ENCODE measurements at regions not wholly inside any gene's neighbourhood (a gene's known extent, or its start where the extent isn't known, plus 50 kb on each side); places are given as distances from the start of the nearest gene placed in this dataset.

DNA sequence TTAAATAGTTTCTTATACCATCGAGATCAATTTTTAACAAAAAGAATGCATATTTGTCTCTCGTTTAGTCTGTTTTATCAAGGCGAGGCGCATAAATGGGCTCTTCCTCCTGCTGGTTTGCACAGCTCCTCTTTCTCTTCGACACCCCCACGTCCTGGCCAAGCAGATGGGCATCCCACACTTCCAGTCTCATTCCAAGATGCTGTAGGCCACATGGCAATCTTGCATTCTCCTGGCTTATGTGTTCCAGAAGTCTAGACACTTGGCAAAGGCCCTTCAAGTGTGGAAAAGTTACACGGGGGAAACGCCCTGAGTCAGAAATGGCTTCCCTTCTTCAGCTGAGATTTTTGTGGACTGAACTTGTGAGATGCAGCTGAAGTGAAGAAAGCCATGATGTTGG is 447.1 kb downstream of the QKI start:
- TF ChIP-seq EP300 (IDR thresholded peaks at IDR 0.05; ENCODE audit: borderline replicate concordance) (no peak), ZBTB7A (IDR thresholded peaks at IDR 0.05; ENCODE audit: low read depth) (no peak), CEBPB (IDR thresholded peaks at IDR 0.05) (no peak), FOXM1 (IDR thresholded peaks at IDR 0.05; ENCODE audit: borderline replicate concordance, low read depth) (no peak), RAD21 (IDR thresholded peaks at IDR 0.05; ENCODE audit: low read depth) (no peak), EGR1 (IDR thresholded peaks at IDR 0.05) (no peak), NFIC (IDR thresholded peaks at IDR 0.05) (no peak), CREB1 (IDR thresholded peaks at IDR 0.05; ENCODE audit: low read depth) (no peak), MAX (IDR thresholded peaks at IDR 0.05) (no peak), TCF12 (IDR thresholded peaks at IDR 0.05; ENCODE audit: low read depth) (no peak), YY1 (IDR thresholded peaks at IDR 0.05; ENCODE audit: low read depth) (no peak), TAF1 (IDR thresholded peaks at IDR 0.05; ENCODE audit: low read depth) (no peak), TEAD4 (IDR thresholded peaks at IDR 0.05) (no peak)
- TF ChIP-seq, protein P1, sequence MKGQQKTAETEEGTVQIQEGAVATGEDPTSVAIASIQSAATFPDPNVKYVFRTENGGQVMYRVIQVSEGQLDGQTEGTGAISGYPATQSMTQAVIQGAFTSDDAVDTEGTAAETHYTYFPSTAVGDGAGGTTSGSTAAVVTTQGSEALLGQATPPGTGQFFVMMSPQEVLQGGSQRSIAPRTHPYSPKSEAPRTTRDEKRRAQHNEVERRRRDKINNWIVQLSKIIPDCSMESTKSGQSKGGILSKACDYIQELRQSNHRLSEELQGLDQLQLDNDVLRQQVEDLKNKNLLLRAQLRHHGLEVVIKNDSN (IDR thresholded peaks at IDR 0.05), result no peak
- TF ChIP-seq, protein P2, sequence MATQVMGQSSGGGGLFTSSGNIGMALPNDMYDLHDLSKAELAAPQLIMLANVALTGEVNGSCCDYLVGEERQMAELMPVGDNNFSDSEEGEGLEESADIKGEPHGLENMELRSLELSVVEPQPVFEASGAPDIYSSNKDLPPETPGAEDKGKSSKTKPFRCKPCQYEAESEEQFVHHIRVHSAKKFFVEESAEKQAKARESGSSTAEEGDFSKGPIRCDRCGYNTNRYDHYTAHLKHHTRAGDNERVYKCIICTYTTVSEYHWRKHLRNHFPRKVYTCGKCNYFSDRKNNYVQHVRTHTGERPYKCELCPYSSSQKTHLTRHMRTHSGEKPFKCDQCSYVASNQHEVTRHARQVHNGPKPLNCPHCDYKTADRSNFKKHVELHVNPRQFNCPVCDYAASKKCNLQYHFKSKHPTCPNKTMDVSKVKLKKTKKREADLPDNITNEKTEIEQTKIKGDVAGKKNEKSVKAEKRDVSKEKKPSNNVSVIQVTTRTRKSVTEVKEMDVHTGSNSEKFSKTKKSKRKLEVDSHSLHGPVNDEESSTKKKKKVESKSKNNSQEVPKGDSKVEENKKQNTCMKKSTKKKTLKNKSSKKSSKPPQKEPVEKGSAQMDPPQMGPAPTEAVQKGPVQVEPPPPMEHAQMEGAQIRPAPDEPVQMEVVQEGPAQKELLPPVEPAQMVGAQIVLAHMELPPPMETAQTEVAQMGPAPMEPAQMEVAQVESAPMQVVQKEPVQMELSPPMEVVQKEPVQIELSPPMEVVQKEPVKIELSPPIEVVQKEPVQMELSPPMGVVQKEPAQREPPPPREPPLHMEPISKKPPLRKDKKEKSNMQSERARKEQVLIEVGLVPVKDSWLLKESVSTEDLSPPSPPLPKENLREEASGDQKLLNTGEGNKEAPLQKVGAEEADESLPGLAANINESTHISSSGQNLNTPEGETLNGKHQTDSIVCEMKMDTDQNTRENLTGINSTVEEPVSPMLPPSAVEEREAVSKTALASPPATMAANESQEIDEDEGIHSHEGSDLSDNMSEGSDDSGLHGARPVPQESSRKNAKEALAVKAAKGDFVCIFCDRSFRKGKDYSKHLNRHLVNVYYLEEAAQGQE (IDR thresholded peaks at IDR 0.05; ENCODE audit: low read depth), result no peak

GRCh38 chr6:163860287-163861081 is 446.0 kb downstream of the QKI start:
- TF ChIP-seq MAX (IDR thresholded peaks at IDR 0.05) (no peak), FOXM1 (IDR thresholded peaks at IDR 0.05; ENCODE audit: borderline replicate concordance, low read depth) (no peak), EP300 (IDR thresholded peaks at IDR 0.05; ENCODE audit: borderline replicate concordance) (no peak), CEBPB (IDR thresholded peaks at IDR 0.05) (no peak)
- TF ChIP-seq, protein P1 (IDR thresholded peaks at IDR 0.05), result no peak

DNA sequence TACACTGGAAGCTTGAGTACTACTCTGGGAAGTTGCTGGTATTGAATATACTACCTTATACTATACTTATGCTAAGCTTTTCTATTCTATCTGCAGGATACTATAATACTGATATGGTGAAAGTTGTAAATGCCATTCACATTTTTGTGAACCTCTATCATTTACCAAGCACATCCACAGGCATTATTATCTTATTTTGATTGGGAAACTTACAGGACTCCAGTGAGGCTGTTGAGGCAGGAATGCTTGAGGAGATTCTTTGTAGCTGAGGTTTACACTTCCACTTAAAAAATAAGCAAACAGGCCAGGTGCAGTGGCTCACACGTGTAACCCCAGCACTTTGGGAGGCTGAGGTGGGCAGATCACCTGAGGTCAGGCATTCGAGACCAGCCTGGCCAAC is 442.9 kb downstream of the QKI start:
- no peak for TF ChIP-seq ZBTB7A (IDR thresholded peaks at IDR 0.05; ENCODE audit: low read depth)
- TF ChIP-seq MAX (IDR thresholded peaks at IDR 0.05), result no peak
- TF ChIP-seq, protein P1 (IDR thresholded peaks at IDR 0.05), result no peak
- no peak for TF ChIP-seq RAD21 (IDR thresholded peaks at IDR 0.05; ENCODE audit: low read depth)
- TF ChIP-seq, protein P2 (IDR thresholded peaks at IDR 0.05; ENCODE audit: low read depth), result no peak
- no peak for TF ChIP-seq CREB1 (IDR thresholded peaks at IDR 0.05; ENCODE audit: low read depth)
- TF ChIP-seq TCF12 (IDR thresholded peaks at IDR 0.05; ENCODE audit: low read depth), result no peak
- no peak for TF ChIP-seq NFIC (IDR thresholded peaks at IDR 0.05)
- TF ChIP-seq EP300 (IDR thresholded peaks at IDR 0.05; ENCODE audit: borderline replicate concordance), result no peak
- no peak for TF ChIP-seq TEAD4 (IDR thresholded peaks at IDR 0.05)
- no peak for TF ChIP-seq TAF1 (IDR thresholded peaks at IDR 0.05; ENCODE audit: low read depth)
- no peak for TF ChIP-seq CEBPB (IDR thresholded peaks at IDR 0.05)
- TF ChIP-seq YY1 (IDR thresholded peaks at IDR 0.05; ENCODE audit: low read depth), result no peak
- TF ChIP-seq FOXM1 (IDR thresholded peaks at IDR 0.05; ENCODE audit: borderline replicate concordance, low read depth), result no peak
- TF ChIP-seq EGR1 (IDR thresholded peaks at IDR 0.05), result no peak

GRCh38 chr6:163850874-163851273 is 436.4 kb downstream of the QKI start:
- no peak for TF ChIP-seq TAF1 (IDR thresholded peaks at IDR 0.05; ENCODE audit: low read depth)
- TF ChIP-seq FOXM1 (IDR thresholded peaks at IDR 0.05; ENCODE audit: borderline replicate concordance, low read depth), result no peak
- TF ChIP-seq RAD21 (IDR thresholded peaks at IDR 0.05; ENCODE audit: low read depth), result no peak
- no peak for TF ChIP-seq YY1 (IDR thresholded peaks at IDR 0.05; ENCODE audit: low read depth)
- TF ChIP-seq TCF12 (IDR thresholded peaks at IDR 0.05; ENCODE audit: low read depth), result no peak
- TF ChIP-seq, protein P2 (IDR thresholded peaks at IDR 0.05; ENCODE audit: low read depth), result no peak
- TF ChIP-seq CEBPB (IDR thresholded peaks at IDR 0.05), result no peak
- TF ChIP-seq, protein P1 (IDR thresholded peaks at IDR 0.05), result no peak
- TF ChIP-seq CREB1 (IDR thresholded peaks at IDR 0.05; ENCODE audit: low read depth), result no peak
- no peak for TF ChIP-seq MAX (IDR thresholded peaks at IDR 0.05)
- no peak for TF ChIP-seq TEAD4 (IDR thresholded peaks at IDR 0.05)
- no peak for TF ChIP-seq NFIC (IDR thresholded peaks at IDR 0.05)
- no peak for TF ChIP-seq ZBTB7A (IDR thresholded peaks at IDR 0.05; ENCODE audit: low read depth)
- no peak for TF ChIP-seq EGR1 (IDR thresholded peaks at IDR 0.05)
